PC-3 (cell line): ENCODE measurements at regions not wholly inside any gene's neighbourhood (a gene's known extent, or its start where the extent isn't known, plus 50 kb on each side); places are given as distances from the start of the nearest gene placed in this dataset.

Source experiments
- ATAC-seq: fragments of 200-7000 bp; cut with Tn5 transposase; 2 replicates; pipeline ENCODE4 v1.9.1; 2020; ENCODE audit warnings: mild to moderate bottlenecking, moderate library complexity
- BruUV-seq: library from RNA; stranded (reverse); fragments of 400-500 nt; replicated peaks from 2 replicates; lab custom pipeline; 2021; lab: Mats Ljungman, UMichigan
- CTCF ChIA-PET: fragments of 300-600 bp; sonication (Branson Sonifier 250); formaldehyde crosslinking; loops from one replicate; lab custom pipeline; 2022; ENCODE audit warnings: antibody characterized with exemption; lab: Charles Lee
- POLR2A ChIA-PET: fragments of 300-600 bp; sonication (Branson Sonifier 250); formaldehyde crosslinking; loops from one replicate; lab custom pipeline; 2022; ENCODE audit warnings: antibody characterized with exemption; ENCODE audit not compliant: unreplicated experiment; lab: Charles Lee
- DNase-seq: peaks from one replicate; pipeline ENCODE4 v3.0.0-alpha.2; 2015
- H2AFZ ChIP-seq: fragments of 300-600 bp; sonication (generic); 2 replicates; pipeline ENCODE4 v1.6.0; 2016; ENCODE audit warnings: antibody characterized with exemption, low read length
- H3F3A ChIP-seq: fragments of 300-600 bp; sonication (generic); one replicate; pipeline ENCODE4 v1.6.0; 2017; ENCODE audit warnings: antibody characterized with exemption, low read length, control low read depth, mild to moderate bottlenecking; ENCODE audit not compliant: unreplicated experiment
- H3K27ac ChIP-seq: fragments of 300-600 bp; sonication (generic); 2 replicates; pipeline ENCODE4 v1.5.1; 2016; ENCODE audit warnings: mild to moderate bottlenecking, low read length
- H3K27me3 ChIP-seq: fragments of 300-600 bp; sonication (generic); 2 replicates; pipeline ENCODE4 v1.6.1; 2016; ENCODE audit warnings: low read length, mixed read lengths
- H3K36me3 ChIP-seq: fragments of 300-600 bp; sonication (generic); 2 replicates; pipeline ENCODE4 v1.6.1; 2016; ENCODE audit warnings: low read depth, mixed run types, low read length, mixed read lengths
- H3K4me1 ChIP-seq: fragments of 300-600 bp; sonication (generic); 2 replicates; pipeline ENCODE4 v1.5.1; 2016; ENCODE audit warnings: low read length; ENCODE audit not compliant: insufficient read depth
- H3K4me2 ChIP-seq: fragments of 300-600 bp; sonication (generic); 2 replicates; pipeline ENCODE4 v1.6.0; 2016; ENCODE audit warnings: low read length
- H3K4me3 ChIP-seq: fragments of 300-600 bp; sonication (generic); 2 replicates; pipeline ENCODE4 v1.5.1; 2016; ENCODE audit warnings: mild to moderate bottlenecking, low read length, mixed read lengths
- H3K79me2 ChIP-seq: fragments of 300-600 bp; sonication (generic); 2 replicates; pipeline ENCODE4 v1.6.1; 2017; ENCODE audit warnings: low read length, mixed read lengths
- H3K9ac ChIP-seq: fragments of 300-600 bp; sonication (generic); 2 replicates; pipeline ENCODE4 v1.6.0; 2016; ENCODE audit warnings: mild to moderate bottlenecking, low read length
- H3K9me2 ChIP-seq: fragments of 300-600 bp; sonication (generic); replicated peaks from 2 replicates; pipeline ENCODE4 v1.6.1; 2016; ENCODE audit warnings: mixed run types, low read length, mixed read lengths
- H3K9me3 ChIP-seq: fragments of 300-600 bp; sonication (generic); 2 replicates; pipeline ENCODE4 v1.6.1; 2016; ENCODE audit warnings: low read length, mixed read lengths
- H4K20me1 ChIP-seq: fragments of 300-600 bp; sonication (generic); 2 replicates; pipeline ENCODE4 v1.6.1; 2016; ENCODE audit warnings: low read length, mixed read lengths
- EZH2 ChIP-seq: fragments of 300-600 bp; sonication (generic); IDR thresholded peaks from one replicate; pipeline ENCODE4 v1.6.1; 2017; ENCODE audit warnings: antibody characterized with exemption, mild to moderate bottlenecking, low read length; ENCODE audit not compliant: unreplicated experiment
- EZH2phosphoT487 ChIP-seq: fragments of 300-600 bp; sonication (generic); IDR thresholded peaks from 2 replicates; pipeline ENCODE4 v1.6.1; 2018; ENCODE audit warnings: mild to moderate bottlenecking, antibody characterized with exemption, low read length, borderline replicate concordance
- intact Hi-C: fragments of 100-400 bp; cut with micrococcal nuclease; formaldehyde crosslinking; loops from 2 replicates; pipeline ENCODE4 v1.9.0; 2023
- TF ChIP-seq, protein P1 (sequence below): fragments of 300-600 bp; sonication (generic); conservative IDR thresholded peaks from 2 replicates; pipeline ENCODE4 v1.5.1; 2017; ENCODE audit warnings: antibody characterized with exemption, low read depth, mild to moderate bottlenecking, low read length

GRCh38 chr4:10283761-10284160 lies 167.2 kb upstream of the WDR1 start:
- intact Hi-C loops: no loop called here
- no peak overlapping the region for H3K9ac ChIP-seq
- BruUV-seq: no TSS peak
- no peaks in the 10 kb centered on the region for H3K79me2 ChIP-seq
- CTCF ChIA-PET: no interaction called here
- POLR2A ChIA-PET: no interaction called here
- DNase-seq (no peak), ATAC-seq (no peak)
- H3K27me3 ChIP-seq: no peaks in the 10 kb centered on the region
- H4K20me1 ChIP-seq: no peaks in the 10 kb centered on the region
- H3K9me3 ChIP-seq: no peaks in the 10 kb centered on the region
- TF ChIP-seq, protein P1, sequence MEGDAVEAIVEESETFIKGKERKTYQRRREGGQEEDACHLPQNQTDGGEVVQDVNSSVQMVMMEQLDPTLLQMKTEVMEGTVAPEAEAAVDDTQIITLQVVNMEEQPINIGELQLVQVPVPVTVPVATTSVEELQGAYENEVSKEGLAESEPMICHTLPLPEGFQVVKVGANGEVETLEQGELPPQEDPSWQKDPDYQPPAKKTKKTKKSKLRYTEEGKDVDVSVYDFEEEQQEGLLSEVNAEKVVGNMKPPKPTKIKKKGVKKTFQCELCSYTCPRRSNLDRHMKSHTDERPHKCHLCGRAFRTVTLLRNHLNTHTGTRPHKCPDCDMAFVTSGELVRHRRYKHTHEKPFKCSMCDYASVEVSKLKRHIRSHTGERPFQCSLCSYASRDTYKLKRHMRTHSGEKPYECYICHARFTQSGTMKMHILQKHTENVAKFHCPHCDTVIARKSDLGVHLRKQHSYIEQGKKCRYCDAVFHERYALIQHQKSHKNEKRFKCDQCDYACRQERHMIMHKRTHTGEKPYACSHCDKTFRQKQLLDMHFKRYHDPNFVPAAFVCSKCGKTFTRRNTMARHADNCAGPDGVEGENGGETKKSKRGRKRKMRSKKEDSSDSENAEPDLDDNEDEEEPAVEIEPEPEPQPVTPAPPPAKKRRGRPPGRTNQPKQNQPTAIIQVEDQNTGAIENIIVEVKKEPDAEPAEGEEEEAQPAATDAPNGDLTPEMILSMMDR: no peak
- TF ChIP-seq EZH2 (no peak), EZH2phosphoT487 (no peak)
- H3K9me2 ChIP-seq: no peaks in the 10 kb centered on the region
- no peak overlapping the region for H3K27ac ChIP-seq
- no peak overlapping the region for H2AFZ ChIP-seq
- no peak overlapping the region for H3K4me2 ChIP-seq
- no peaks in the 10 kb centered on the region for H3K36me3 ChIP-seq
- no peak overlapping the region for H3K4me3 ChIP-seq
- H3K4me1 ChIP-seq: no peaks in the 10 kb centered on the region
- H3F3A ChIP-seq: no peaks in the 10 kb centered on the region

GRCh38 chr4:10281996-10282395 lies 165.4 kb upstream of the WDR1 start:
- Histone ChIP-seq H3K4me1 (no peaks in the 10 kb centered on the region), H3K4me3 (no peak overlapping the region), H3K9me2 (no peaks in the 10 kb centered on the region), H3K36me3 (no peaks in the 10 kb centered on the region), H3K4me2 (no peak overlapping the region), H2AFZ (no peak overlapping the region), H3K27ac (no peak overlapping the region), H3K9ac (no peak overlapping the region), H3K27me3 (no peaks in the 10 kb centered on the region; the same call in 1 of the 2 replicates), H3K79me2 (no peaks in the 10 kb centered on the region), H4K20me1 (no peaks in the 10 kb centered on the region), H3K9me3 (no peaks in the 10 kb centered on the region), H3F3A (no peaks in the 10 kb centered on the region)
- no TSS peak for BruUV-seq
- TF ChIP-seq EZH2 (no peak), EZH2phosphoT487 (no peak)
- TF ChIP-seq, protein P1: no peak
- no peak for ATAC-seq
- intact Hi-C loops: no loop called here
- ChIA-PET POLR2A (no interaction called here), CTCF (no interaction called here)
- no peak for DNase-seq

GRCh38 chr4:10279261-10279660 lies 162.7 kb upstream of the WDR1 start:
- no peak overlapping the region for H3K4me2 ChIP-seq
- no peak overlapping the region for H3K27ac ChIP-seq
- no peaks in the 10 kb centered on the region for H4K20me1 ChIP-seq
- TF ChIP-seq, protein P1: no peak
- TF ChIP-seq EZH2 (no peak), EZH2phosphoT487 (no peak)
- BruUV-seq: no TSS peak
- CTCF ChIA-PET: no interaction called here
- H3K27me3 ChIP-seq: no peaks in the 10 kb centered on the region; the same call in 1 of the 2 replicates
- H3K4me3 ChIP-seq: no peak overlapping the region
- ATAC-seq (no peak), DNase-seq (no peak)
- no peaks in the 10 kb centered on the region for H3K4me1 ChIP-seq
- H3K9me3 ChIP-seq: no peaks in the 10 kb centered on the region
- H3K9ac ChIP-seq: no peak overlapping the region
- H2AFZ ChIP-seq: no peak overlapping the region
- intact Hi-C loops: no loop called here
- POLR2A ChIA-PET: no interaction called here
- no peaks in the 10 kb centered on the region for H3K9me2 ChIP-seq
- no peaks in the 10 kb centered on the region for H3F3A ChIP-seq
- no peaks in the 10 kb centered on the region for H3K79me2 ChIP-seq
- H3K36me3 ChIP-seq: no peaks in the 10 kb centered on the region
